ENCODE measurements at regions not wholly inside any gene's neighbourhood (a gene's known extent, or its start where the extent isn't known, plus 50 kb on each side); places are given as distances from the start of the nearest gene placed in this dataset.
"Not testable (repeated sequence)": the region's sequence is repeated elsewhere in the genome, so short reads cannot be mapped to it uniquely, and the experiment has no call there.

DNA sequence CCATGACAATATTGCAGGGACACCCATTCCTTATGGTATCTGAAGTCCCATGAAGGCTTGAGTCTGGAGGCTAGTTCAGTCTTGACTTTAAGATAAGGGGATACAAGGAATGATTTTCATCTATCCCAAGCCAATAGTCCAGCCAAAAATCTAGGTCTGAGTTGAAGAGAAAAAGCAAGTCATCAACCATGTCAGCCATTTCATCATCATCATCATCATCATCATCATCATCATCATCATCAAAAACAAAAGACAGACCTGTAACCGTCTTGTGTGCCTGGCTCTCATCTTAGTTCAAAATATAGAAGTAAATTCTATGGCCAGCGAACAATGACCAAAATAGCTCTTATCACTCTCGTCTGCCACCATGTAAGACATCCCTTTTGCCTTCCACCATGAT is 59.5 kb upstream of the FAM90A26 start:
- DNase-seq (ENCODE audit: extremely low read depth in 1 of 11, low read depth in 9 of 11, low spot score in 4 of 11), result not testable (repeated sequence)

- not testable (repeated sequence) for DNase-seq (ENCODE audit: extremely low read depth in 1 of 11, low read depth in 9 of 11, low spot score in 4 of 11)
These were observed 67.1 kb upstream of the FAM90A26 start for GRCh38 chr4:9103148-9103524.

- DNase-seq (ENCODE audit: extremely low read depth in 1 of 11, low read depth in 9 of 11, low spot score in 4 of 11), result peak in 4 of 11 donors; percentile 9 to 30 (median 14)
These were observed 67.6 kb upstream of the FAM90A26 start for GRCh38 chr4:9102471-9103147.

- not testable (repeated sequence) for DNase-seq (ENCODE audit: extremely low read depth in 1 of 11, low read depth in 9 of 11, low spot score in 4 of 11)
These were observed 73.9 kb upstream of the FAM90A26 start for GRCh38 chr4:9096330-9096729.

DNA sequence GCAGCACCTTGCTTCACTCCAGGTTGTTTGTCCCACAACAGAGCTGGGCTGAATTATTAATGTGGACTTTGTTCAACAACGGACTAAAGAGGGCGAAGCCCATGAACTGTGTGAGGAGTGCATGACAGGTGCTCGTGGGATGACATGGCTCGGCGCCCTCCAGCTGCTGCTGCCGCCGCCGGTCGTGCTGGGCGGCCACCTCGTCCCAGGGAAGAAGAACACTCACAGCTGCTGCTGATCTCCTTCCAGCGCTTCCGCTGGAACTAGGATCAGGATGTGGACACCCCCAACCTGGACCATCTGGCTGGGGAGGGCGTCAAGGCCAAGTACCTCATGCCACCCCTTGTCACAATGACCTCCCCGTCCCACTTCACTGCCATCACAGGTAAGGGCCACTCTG is 91.4 kb upstream of the FAM90A26 start:
- DNase-seq (ENCODE audit: extremely low read depth in 1 of 11, low read depth in 9 of 11, low spot score in 4 of 11), result not testable (repeated sequence)

DNA sequence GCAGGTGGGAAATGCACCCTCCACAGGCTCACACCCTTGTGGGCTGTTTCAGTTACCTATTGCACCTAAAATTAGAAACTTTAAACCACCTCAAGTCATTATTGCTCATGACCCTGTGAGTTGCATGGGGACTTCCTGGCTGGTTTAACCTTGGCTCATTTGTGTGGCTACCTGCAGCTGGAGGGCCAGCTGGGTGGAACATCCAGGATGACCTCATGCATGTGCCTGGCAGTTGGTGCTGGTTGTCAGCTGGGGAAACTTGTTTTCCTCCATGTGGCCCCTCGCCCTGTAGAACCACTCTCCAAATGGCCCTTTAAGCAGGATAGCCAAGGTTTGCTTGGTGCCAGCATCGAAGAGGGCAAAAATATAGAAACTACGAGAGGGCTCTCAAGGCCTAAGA is 93.2 kb upstream of the FAM90A26 start:
- DNase-seq (ENCODE audit: extremely low read depth in 1 of 11, low read depth in 9 of 11, low spot score in 4 of 11), result not testable (repeated sequence)

DNA sequence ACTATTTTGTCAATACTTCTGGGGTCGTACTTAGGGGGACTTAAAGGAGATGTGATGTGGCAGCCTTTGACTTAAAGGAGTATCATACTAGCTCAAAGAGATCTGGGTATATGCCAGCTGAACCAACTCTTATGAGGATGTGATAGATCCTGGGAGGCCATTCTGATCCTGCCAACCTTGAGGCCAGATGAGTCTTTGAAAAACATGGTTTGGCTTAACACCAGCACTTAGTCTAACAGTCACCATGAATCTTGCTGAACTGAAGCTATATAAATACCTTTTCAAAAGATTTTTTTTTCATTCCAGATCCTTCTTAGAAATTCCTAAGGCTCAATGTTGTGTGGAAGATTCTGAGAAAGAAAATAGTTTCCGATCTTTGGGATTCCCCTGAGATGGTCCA is 93.7 kb upstream of the FAM90A26 start:
- not testable (repeated sequence) for DNase-seq (ENCODE audit: extremely low read depth in 1 of 11, low read depth in 9 of 11, low spot score in 4 of 11)

- DNase-seq (ENCODE audit: extremely low read depth in 1 of 11, low read depth in 9 of 11, low spot score in 4 of 11), result not testable (repeated sequence)
These were observed 96.8 kb upstream of the FAM90A26 start for GRCh38 chr4:9073371-9073770.

GRCh38 chr4:9072521-9073220 is 97.5 kb upstream of the FAM90A26 start:
- peak in 4 of 11 donors; percentile 8 to 35 (median 19) for DNase-seq (ENCODE audit: extremely low read depth in 1 of 11, low read depth in 9 of 11, low spot score in 4 of 11)

DNA sequence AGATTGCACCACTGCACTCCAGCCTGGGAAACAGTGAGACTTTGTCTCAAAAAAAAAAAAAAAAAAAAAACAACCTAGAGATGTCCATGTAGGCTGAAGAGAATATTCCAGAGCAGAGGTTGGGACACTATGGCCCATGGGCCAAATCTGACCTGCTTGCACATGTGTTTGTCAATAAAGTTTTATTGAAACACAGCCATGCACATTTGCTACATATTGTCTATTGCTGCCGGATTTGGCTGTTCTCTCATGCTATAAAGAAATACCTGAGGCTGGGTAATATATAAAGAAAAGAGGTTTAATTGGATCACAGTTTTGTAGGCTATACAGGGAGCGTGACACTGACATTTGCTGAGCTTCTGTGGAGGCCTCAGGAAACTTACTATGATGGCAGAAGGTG is 102.3 kb upstream of the FAM90A26 start:
- not testable (repeated sequence) for DNase-seq (ENCODE audit: extremely low read depth in 1 of 11, low read depth in 9 of 11, low spot score in 4 of 11)

DNA sequence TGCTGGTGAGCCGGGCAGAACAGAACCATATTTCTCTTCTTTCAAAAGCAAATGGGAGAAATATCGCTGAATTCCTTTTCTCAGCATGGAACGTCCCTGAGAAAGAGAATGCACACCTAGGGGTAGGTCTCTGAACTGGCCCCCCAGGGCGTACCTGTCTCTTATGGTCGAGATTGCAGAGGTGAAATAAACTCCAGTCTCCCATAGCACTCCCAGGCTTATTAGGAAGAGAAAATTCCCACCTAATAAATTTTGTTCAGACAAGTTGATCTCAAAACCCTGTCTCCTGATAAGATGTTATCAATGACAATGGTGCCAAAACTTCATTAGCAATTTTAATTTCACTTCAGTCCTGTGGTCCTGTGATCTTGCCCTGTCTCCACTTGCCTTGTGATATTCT is 106.6 kb upstream of the FAM90A26 start:
- DNase-seq (ENCODE audit: extremely low read depth in 1 of 11, low read depth in 9 of 11, low spot score in 4 of 11), result not testable (repeated sequence)

DNA sequence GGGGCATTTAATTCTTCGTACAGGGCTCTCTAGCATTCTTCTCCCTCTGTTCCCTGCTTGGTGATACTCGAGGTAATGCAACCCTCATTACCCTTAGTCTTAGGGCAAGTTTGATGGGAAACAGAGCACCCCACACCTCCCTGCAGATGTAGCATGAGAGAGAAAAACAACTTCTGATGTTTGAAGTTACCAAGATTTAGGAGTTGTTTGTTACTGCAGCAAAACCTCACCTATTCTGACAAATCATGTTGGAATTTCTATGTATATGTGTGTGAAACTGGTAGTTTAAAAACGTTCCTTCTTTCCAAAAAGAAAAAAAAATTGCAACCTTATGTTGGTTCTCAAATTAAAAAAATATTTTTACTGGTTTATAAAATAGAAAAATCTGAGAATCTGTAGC is 145.3 kb upstream of the FAM90A26 start:
- DNase-seq (ENCODE audit: extremely low read depth in 1 of 11, low read depth in 9 of 11, low spot score in 4 of 11), result not testable (repeated sequence)

GRCh38 chr4:9009792-9010191 is 138.2 kb upstream of the HMX1 start:
- DNase-seq (ENCODE audit: extremely low read depth in 1 of 11, low read depth in 9 of 11, low spot score in 4 of 11), result not testable (repeated sequence)

DNA sequence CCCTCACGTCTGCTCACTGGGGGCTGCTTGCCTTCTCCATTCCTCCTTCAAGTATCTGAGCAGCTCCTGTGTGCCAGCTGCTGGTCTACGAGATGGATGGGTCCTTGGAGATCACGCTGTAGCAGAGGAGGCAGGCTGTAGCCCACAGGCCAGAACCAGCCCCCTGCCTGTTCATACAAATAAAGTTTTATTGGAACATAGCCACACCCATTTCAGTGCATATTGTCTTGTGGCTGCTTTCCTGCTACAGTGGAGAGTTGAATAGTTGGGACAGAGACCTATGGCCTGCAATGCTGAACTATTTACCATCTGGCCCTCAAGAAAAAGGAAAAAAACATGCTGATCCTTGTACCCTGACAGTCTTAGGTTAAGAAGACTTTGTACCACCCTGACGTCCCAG is 136.8 kb upstream of the HMX1 start:
- DNase-seq (ENCODE audit: extremely low read depth in 1 of 11, low read depth in 9 of 11, low spot score in 4 of 11), result not testable (repeated sequence)

- DNase-seq (ENCODE audit: extremely low read depth in 1 of 11, low read depth in 9 of 11, low spot score in 4 of 11), result peak in 3 of 11 donors; percentile 2 to 18 (median 12)
These were observed 129.5 kb upstream of the HMX1 start for GRCh38 chr4:9001153-9001552.

DNA sequence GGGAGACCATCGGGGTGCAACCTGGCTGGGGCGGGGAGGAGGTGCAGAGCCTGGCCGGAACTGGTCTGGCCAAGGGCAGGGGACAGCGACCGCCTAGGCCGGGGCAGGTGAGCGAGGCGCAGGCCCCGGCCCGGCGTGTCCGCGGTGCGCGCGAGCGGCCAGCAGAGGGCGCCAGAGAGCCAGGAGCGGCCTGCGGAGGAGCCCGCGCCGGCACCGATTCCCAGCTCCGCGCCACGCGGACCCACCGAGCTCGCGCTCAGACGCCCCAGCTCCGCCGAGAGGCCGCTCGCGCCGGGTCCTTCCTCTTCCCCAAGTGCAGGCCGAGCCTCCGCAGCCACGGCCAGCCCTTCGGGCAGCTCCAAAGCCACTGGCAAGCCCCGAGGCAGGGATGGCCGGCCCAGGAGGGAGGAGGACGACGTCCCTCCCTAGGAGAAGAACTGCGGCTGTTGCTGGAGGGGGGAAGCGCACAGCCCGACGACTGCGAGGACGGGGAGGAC is 128.9 kb upstream of the HMX1 start:
- peak; percentile 15 to 51 (median 37) for DNase-seq (ENCODE audit: extremely low read depth in 1 of 11, low read depth in 9 of 11, low spot score in 4 of 11)

DNA sequence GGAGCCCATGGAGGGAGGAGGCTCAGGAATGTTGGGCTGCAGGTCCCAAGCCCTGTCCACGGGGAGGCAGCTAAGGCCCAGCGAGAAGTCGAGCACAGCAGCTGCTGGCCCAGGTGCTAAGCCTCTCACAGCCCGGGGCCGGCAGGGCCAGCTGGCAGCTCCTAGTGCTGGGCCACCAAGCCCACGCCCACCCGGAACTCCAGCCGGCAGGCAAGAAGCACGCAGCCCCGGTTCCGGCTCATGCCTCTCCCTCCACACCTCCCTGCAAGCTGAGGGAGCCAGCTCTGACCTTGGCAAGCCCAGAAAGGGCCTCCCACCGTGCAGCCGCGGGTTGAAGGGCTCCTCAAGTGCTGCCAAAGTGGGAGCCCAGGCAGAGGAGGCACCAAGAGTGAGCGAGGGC is 121.3 kb upstream of the HMX1 start:
- not testable (repeated sequence) for DNase-seq (ENCODE audit: extremely low read depth in 1 of 11, low read depth in 9 of 11, low spot score in 4 of 11)

DNA sequence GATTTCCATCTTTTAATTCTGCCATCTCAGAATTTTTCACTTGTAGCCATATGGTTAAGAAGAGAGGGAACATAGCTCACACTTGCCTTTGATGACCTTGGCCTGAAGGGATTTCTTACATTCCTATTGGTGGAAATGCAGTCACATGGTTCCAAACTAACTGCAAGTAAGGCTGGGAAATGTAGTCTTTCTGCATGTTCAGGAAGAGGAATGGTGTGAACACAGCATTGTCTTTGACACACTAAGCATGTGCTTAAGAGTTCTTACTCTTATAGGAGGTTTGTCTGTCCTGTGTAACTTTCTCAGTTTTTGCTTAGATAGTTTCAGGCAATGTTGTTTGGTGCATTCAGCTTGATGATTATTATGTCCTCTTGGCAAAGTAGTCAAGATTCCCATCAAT is 119.8 kb upstream of the HMX1 start:
- DNase-seq (ENCODE audit: extremely low read depth in 1 of 11, low read depth in 9 of 11, low spot score in 4 of 11), result not testable (repeated sequence)

DNA sequence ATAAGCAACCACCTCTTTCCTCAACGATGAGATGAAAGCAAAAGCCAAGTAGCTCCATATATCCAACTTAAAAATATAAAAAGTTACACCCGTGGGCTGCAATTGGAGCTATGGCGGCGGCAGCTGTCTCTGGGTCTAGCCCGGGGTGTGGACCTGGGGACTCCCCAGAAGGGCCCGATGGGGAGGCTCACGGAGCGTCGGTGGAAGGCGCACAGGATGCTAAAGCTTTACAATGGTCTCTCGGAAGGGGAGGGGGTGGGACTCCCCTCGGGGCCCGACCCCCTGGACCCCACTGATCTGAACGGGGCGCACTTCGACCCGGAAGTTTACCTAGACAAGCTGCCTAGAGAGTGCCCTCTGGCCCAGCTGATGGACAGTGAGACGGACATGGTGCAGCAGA is 118.7 kb upstream of the HMX1 start:
- not testable (repeated sequence) for DNase-seq (ENCODE audit: extremely low read depth in 1 of 11, low read depth in 9 of 11, low spot score in 4 of 11)

- not testable (repeated sequence) for DNase-seq (ENCODE audit: extremely low read depth in 1 of 11, low read depth in 9 of 11, low spot score in 4 of 11)
These were observed 114.1 kb upstream of the HMX1 start for GRCh38 chr4:8985786-8986185.

All from renal cortex interstitium (tissue), 11 donors.